ENCODE measurements at regions not wholly inside any gene's neighbourhood (a gene's known extent, or its start where the extent isn't known, plus 50 kb on each side); places are given as distances from the start of the nearest gene placed in this dataset.
A peak's percentile ranks its signal among the peaks of the same experiment; 100 is the strongest.

- H3K4me3 ChIP-seq (ENCODE audit: low read depth, low read length) = no peak overlapping the region
- DNase-seq (ENCODE audit: low read depth) = peak; percentile 58
- TF ChIP-seq CTCF (conservative IDR thresholded peaks at IDR 0.05; ENCODE audit: low read depth, low read length) = no peak
Measured at GRCh38 chr10:10778959-10779358, 238.7 kb upstream of the CELF2 start.

- H3K4me3 ChIP-seq (ENCODE audit: low read depth, low read length) = no peak overlapping the region
- no peak for TF ChIP-seq CTCF (conservative IDR thresholded peaks at IDR 0.05; ENCODE audit: low read depth, low read length)
- no peak for DNase-seq (ENCODE audit: low read depth)
Measured at GRCh38 chr10:10779511-10779910, 238.2 kb upstream of the CELF2 start.

GRCh38 chr10:10780746-10781145, 236.9 kb upstream of the CELF2 start:
- no peak for TF ChIP-seq CTCF (conservative IDR thresholded peaks at IDR 0.05; ENCODE audit: low read depth, low read length)
- DNase-seq (ENCODE audit: low read depth) = peak; percentile 56
- H3K4me3 ChIP-seq (ENCODE audit: low read depth, low read length) = no peak overlapping the region

GRCh38 chr10:10782603-10783002, 235.1 kb upstream of the CELF2 start:
- peak; percentile 77 for DNase-seq (ENCODE audit: low read depth)
- TF ChIP-seq CTCF (conservative IDR thresholded peaks at IDR 0.05; ENCODE audit: low read depth, low read length) = no peak
- H3K4me3 ChIP-seq (ENCODE audit: low read depth, low read length) = no peak overlapping the region

- DNase-seq (ENCODE audit: low read depth) = peak; percentile 83
- no peak for TF ChIP-seq CTCF (conservative IDR thresholded peaks at IDR 0.05; ENCODE audit: low read depth, low read length)
- H3K4me3 ChIP-seq (ENCODE audit: low read depth, low read length) = no peak overlapping the region
Measured at GRCh38 chr10:10785627-10786026, 232.0 kb upstream of the CELF2 start.

- no peak overlapping the region for H3K4me3 ChIP-seq (ENCODE audit: low read depth, low read length)
- peak; percentile 7 for TF ChIP-seq CTCF (conservative IDR thresholded peaks at IDR 0.05; ENCODE audit: low read depth, low read length)
- DNase-seq (ENCODE audit: low read depth) = peak; percentile 82
Measured at GRCh38 chr10:10786109-10787090, 231.3 kb upstream of the CELF2 start.

GRCh38 chr10:10787586-10787985, 230.1 kb upstream of the CELF2 start:
- DNase-seq (ENCODE audit: low read depth) = no peak
- no peak for TF ChIP-seq CTCF (conservative IDR thresholded peaks at IDR 0.05; ENCODE audit: low read depth, low read length)
- no peak overlapping the region for H3K4me3 ChIP-seq (ENCODE audit: low read depth, low read length)

All from choroid plexus epithelial cell (primary cell).